ENCODE measurements at regions not wholly inside any gene's neighbourhood (a gene's known extent, or its start where the extent isn't known, plus 50 kb on each side); places are given as distances from the start of the nearest gene placed in this dataset.

- no peaks in the 10 kb centered on the region; the same call in 1 of the 2 replicates for H3K27me3 ChIP-seq (ENCODE audit: insufficient read depth)
- H3F3A ChIP-seq (replicated peaks; ENCODE audit: insufficient read depth) = no peaks in the 10 kb centered on the region
- H2AFZ ChIP-seq (ENCODE audit: low read depth) = no peak overlapping the region
- H3K4me1 ChIP-seq (ENCODE audit: control insufficient read depth in 1 of 2, insufficient read depth in 2 of 2, low read depth in 1 of 2, low read length in 1 of 2) = peaks cover 0 to 6% of the 10 kb centered on the region in 2 experiments; a peak in 2 of 4 replicates
- H3K36me3 ChIP-seq (replicated peaks in 1 of 2; ENCODE audit: control insufficient read depth in 1 of 2, insufficient read depth in 2 of 2, low read length in 1 of 2) = no peaks in the 10 kb centered on the region
- no peak overlapping the region for H3K4me2 ChIP-seq
- 45% methylated on average over 6 of the region's 6 CpGs for WGBS (ENCODE audit: low lambda C conversion rate)
- no peak overlapping the region for H3K9ac ChIP-seq
- TF ChIP-seq, protein P1, sequence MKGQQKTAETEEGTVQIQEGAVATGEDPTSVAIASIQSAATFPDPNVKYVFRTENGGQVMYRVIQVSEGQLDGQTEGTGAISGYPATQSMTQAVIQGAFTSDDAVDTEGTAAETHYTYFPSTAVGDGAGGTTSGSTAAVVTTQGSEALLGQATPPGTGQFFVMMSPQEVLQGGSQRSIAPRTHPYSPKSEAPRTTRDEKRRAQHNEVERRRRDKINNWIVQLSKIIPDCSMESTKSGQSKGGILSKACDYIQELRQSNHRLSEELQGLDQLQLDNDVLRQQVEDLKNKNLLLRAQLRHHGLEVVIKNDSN (IDR thresholded peaks at IDR 0.05; ENCODE audit: borderline replicate concordance, low read depth) = no peak
- TF ChIP-seq RAD21 (IDR thresholded peaks at IDR 0.05; ENCODE audit: low read length) = no peak
- H3K9me3 ChIP-seq = no peaks in the 10 kb centered on the region
- CTCF ChIA-PET = no interaction called here
- no peaks in the 10 kb centered on the region; the same call in 1 of the 2 replicates for H3K79me2 ChIP-seq (ENCODE audit: insufficient read depth)
- H4K20me1 ChIP-seq (ENCODE audit: insufficient read depth) = no peaks in the 10 kb centered on the region
- no peak overlapping the region for H3K4me3 ChIP-seq (ENCODE audit: low read depth in 2 of 2, low read length in 1 of 2)
- no peaks in the 10 kb centered on the region for H3K9me2 ChIP-seq
- no peak overlapping the region for H3K27ac ChIP-seq (ENCODE audit: low read depth in 2 of 2, low read length in 1 of 2)
- DNase-seq = no peak
- POLR2A ChIA-PET = no interaction called here
Observed at GRCh38 chr18:57207124-57207916, 60.4 kb downstream of the BOD1L2 start.

DNA sequence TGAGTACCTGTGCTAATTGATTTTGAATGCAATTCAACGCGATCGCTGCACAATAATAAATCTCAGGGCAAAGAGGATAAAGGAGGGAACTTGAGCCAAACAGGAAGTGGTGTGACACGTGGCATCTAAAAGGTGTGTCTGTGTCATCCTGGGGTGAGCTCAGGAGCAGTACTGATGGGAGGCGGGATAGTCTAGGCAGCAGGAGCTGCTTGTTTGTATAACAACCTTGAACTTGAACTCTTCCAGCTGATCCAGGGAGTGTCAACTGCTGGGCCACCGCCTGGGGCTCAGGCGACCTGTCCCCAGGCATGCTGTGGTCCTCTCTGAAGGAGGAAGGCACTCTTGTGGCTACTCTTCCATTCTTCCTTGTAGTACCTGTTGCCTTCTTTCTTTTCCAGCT is 61.2 kb downstream of the BOD1L2 start:
- peaks cover 0 to 6% of the 10 kb centered on the region in 2 experiments; a peak in 2 of 4 replicates for H3K4me1 ChIP-seq (ENCODE audit: control insufficient read depth in 1 of 2, insufficient read depth in 2 of 2, low read depth in 1 of 2, low read length in 1 of 2)
- no peaks in the 10 kb centered on the region for H4K20me1 ChIP-seq (ENCODE audit: insufficient read depth)
- no peaks in the 10 kb centered on the region for H3F3A ChIP-seq (replicated peaks; ENCODE audit: insufficient read depth)
- H3K4me2 ChIP-seq = no peak overlapping the region
- H3K9me3 ChIP-seq = no peaks in the 10 kb centered on the region
- no peak for DNase-seq
- H3K9ac ChIP-seq = no peak overlapping the region
- no peaks in the 10 kb centered on the region; the same call in 1 of the 2 replicates for H3K79me2 ChIP-seq (ENCODE audit: insufficient read depth)
- H3K9me2 ChIP-seq = no peaks in the 10 kb centered on the region
- H2AFZ ChIP-seq (ENCODE audit: low read depth) = no peak overlapping the region
- no peak overlapping the region for H3K27ac ChIP-seq (ENCODE audit: low read depth in 2 of 2, low read length in 1 of 2)
- WGBS (ENCODE audit: low lambda C conversion rate) = 74% methylated on average over 5 of the region's 7 CpGs
- POLR2A ChIA-PET = no interaction called here
- H3K4me3 ChIP-seq (ENCODE audit: low read depth in 2 of 2, low read length in 1 of 2) = no peak overlapping the region
- TF ChIP-seq MEF2A (IDR thresholded peaks at IDR 0.05; ENCODE audit: borderline replicate concordance, low read depth) (no peak), FOXJ3 (CRISPR knock-in tag; IDR thresholded peaks at IDR 0.05) (no peak), TEAD4 (IDR thresholded peaks at IDR 0.05; ENCODE audit: borderline replicate concordance, insufficient read depth) (no peak), CHD2 (IDR thresholded peaks at IDR 0.05; ENCODE audit: low read length, partially characterized antibody) (no peak), FOXM1 (IDR thresholded peaks at IDR 0.05; ENCODE audit: low read depth) (no peak), RCOR1 (IDR thresholded peaks at IDR 0.05; ENCODE audit: low read length) (no peak), EP300 (IDR thresholded peaks at IDR 0.05; ENCODE audit: borderline replicate concordance in 1 of 2, low read depth in 1 of 2, low read length in 1 of 2) (no peak), GATA2 (CRISPR knock-in tag; IDR thresholded peaks at IDR 0.05) (no peak), YY1 (IDR thresholded peaks at IDR 0.05; ENCODE audit: low read depth) (no peak), EZH2phosphoT487 (IDR thresholded peaks at IDR 0.05; ENCODE audit: borderline replicate concordance, low read depth) (no peak), TCF12 (IDR thresholded peaks at IDR 0.05) (no peak), JUND (IDR thresholded peaks at IDR 0.05) (no peak), IRF3 (IDR thresholded peaks at IDR 0.05; ENCODE audit: low read depth, low read length) (no peak), NFIC (IDR thresholded peaks at IDR 0.05; ENCODE audit: borderline replicate concordance) (no peak)
- TF ChIP-seq, protein P2, sequence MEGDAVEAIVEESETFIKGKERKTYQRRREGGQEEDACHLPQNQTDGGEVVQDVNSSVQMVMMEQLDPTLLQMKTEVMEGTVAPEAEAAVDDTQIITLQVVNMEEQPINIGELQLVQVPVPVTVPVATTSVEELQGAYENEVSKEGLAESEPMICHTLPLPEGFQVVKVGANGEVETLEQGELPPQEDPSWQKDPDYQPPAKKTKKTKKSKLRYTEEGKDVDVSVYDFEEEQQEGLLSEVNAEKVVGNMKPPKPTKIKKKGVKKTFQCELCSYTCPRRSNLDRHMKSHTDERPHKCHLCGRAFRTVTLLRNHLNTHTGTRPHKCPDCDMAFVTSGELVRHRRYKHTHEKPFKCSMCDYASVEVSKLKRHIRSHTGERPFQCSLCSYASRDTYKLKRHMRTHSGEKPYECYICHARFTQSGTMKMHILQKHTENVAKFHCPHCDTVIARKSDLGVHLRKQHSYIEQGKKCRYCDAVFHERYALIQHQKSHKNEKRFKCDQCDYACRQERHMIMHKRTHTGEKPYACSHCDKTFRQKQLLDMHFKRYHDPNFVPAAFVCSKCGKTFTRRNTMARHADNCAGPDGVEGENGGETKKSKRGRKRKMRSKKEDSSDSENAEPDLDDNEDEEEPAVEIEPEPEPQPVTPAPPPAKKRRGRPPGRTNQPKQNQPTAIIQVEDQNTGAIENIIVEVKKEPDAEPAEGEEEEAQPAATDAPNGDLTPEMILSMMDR (IDR thresholded peaks at IDR 0.05) = no peak
- H3K27me3 ChIP-seq (ENCODE audit: insufficient read depth) = no peaks in the 10 kb centered on the region; the same call in 1 of the 2 replicates
- H3K36me3 ChIP-seq (replicated peaks in 1 of 2; ENCODE audit: control insufficient read depth in 1 of 2, insufficient read depth in 2 of 2, low read length in 1 of 2) = no peaks in the 10 kb centered on the region
- CTCF ChIA-PET = no interaction called here
